ENCODE measurements at regions not wholly inside any gene's neighbourhood (a gene's known extent, or its start where the extent isn't known, plus 50 kb on each side); places are given as distances from the start of the nearest gene placed in this dataset.

DNA sequence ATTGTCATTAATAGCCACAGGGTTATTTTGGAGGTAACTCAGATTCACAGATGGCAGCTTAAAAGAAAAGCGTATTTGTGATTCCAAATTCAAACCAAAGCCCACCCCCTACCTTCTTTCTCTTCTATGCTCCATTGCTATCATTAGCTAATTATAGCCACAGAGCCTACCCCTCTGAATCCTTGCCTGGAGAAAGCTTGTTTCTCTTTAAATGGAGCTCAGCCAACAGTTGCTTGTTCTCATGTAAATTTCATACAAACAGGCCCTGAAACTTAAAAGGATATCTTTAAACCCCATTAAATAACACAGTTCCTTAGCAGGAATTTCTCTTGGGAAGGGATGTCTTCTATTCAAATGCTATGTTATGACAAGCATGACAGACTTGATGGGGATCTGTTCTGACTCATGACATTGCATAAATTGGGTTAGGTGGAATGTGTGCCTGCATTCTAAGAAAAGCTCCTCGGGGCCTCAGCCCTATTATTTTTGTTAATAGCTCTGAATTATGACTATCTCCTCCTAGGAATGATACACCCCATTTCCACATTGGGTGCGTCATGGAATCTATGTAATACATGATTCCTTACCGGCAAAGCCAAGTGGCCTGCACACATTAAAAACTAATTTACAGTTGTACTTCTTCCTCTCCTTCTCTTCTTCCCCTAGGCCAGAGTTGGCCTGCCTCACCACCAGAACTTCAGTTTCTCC, 265.8 kb downstream of the TAFA4 start:
- TF ChIP-seq, protein P1, sequence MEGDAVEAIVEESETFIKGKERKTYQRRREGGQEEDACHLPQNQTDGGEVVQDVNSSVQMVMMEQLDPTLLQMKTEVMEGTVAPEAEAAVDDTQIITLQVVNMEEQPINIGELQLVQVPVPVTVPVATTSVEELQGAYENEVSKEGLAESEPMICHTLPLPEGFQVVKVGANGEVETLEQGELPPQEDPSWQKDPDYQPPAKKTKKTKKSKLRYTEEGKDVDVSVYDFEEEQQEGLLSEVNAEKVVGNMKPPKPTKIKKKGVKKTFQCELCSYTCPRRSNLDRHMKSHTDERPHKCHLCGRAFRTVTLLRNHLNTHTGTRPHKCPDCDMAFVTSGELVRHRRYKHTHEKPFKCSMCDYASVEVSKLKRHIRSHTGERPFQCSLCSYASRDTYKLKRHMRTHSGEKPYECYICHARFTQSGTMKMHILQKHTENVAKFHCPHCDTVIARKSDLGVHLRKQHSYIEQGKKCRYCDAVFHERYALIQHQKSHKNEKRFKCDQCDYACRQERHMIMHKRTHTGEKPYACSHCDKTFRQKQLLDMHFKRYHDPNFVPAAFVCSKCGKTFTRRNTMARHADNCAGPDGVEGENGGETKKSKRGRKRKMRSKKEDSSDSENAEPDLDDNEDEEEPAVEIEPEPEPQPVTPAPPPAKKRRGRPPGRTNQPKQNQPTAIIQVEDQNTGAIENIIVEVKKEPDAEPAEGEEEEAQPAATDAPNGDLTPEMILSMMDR (IDR thresholded peaks at IDR 0.05; ENCODE audit: low read length) = no peak
- TF ChIP-seq EZH2 (IDR thresholded peaks at IDR 0.05; ENCODE audit: borderline replicate concordance, low read length) = no peak

All from OCI-LY1 (cell line).